ENCODE measurements at regions not wholly inside any gene's neighbourhood (a gene's known extent, or its start where the extent isn't known, plus 50 kb on each side); places are given as distances from the start of the nearest gene placed in this dataset.

GRCh38 chr4:54372951-54373350 lies 143.9 kb downstream of the PDGFRA start:
- TF ChIP-seq, protein P1, sequence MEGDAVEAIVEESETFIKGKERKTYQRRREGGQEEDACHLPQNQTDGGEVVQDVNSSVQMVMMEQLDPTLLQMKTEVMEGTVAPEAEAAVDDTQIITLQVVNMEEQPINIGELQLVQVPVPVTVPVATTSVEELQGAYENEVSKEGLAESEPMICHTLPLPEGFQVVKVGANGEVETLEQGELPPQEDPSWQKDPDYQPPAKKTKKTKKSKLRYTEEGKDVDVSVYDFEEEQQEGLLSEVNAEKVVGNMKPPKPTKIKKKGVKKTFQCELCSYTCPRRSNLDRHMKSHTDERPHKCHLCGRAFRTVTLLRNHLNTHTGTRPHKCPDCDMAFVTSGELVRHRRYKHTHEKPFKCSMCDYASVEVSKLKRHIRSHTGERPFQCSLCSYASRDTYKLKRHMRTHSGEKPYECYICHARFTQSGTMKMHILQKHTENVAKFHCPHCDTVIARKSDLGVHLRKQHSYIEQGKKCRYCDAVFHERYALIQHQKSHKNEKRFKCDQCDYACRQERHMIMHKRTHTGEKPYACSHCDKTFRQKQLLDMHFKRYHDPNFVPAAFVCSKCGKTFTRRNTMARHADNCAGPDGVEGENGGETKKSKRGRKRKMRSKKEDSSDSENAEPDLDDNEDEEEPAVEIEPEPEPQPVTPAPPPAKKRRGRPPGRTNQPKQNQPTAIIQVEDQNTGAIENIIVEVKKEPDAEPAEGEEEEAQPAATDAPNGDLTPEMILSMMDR (IDR thresholded peaks at IDR 0.05; ENCODE audit: insufficient read depth, missing control alignments), result no peak
- FAIRE-seq (no peak), DNase-seq (ENCODE audit: insufficient read length, low spot score) (no peak)

- FAIRE-seq (no peak), DNase-seq (ENCODE audit: insufficient read length, low spot score) (no peak)
- TF ChIP-seq, protein P1 (IDR thresholded peaks at IDR 0.05; ENCODE audit: insufficient read depth, missing control alignments), result no peak
These were observed 144.7 kb downstream of the PDGFRA start for GRCh38 chr4:54373718-54374210.

GRCh38 chr4:54378461-54378860 lies 149.4 kb downstream of the PDGFRA start:
- TF ChIP-seq, protein P1 (IDR thresholded peaks at IDR 0.05; ENCODE audit: insufficient read depth, missing control alignments), result no peak
- DNase-seq (ENCODE audit: insufficient read length, low spot score) (no peak), FAIRE-seq (no peak)

DNA sequence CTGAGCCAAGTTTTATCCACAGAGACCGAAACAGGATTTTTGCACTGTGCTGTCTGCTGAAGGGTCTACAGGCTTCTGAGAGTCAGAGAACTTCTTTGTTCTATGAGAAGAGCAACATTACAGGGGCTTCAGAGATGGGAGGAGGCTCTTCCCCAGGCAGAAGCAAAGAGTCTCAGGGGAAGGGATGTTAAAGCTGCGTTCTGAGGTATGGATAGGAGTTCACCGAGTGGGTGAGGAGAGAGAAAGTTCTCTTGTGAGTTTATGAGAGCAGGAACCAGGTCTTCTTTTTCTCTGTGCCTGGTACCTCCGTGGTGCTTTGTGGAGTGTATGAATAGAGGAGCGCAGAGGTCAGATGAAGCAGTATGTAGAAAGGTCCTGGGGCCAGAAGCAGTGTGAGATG lies 155.1 kb downstream of the PDGFRA start:
- DNase-seq (ENCODE audit: insufficient read length, low spot score) (no peak), FAIRE-seq (no peak)
- TF ChIP-seq, protein P1 (IDR thresholded peaks at IDR 0.05; ENCODE audit: insufficient read depth, missing control alignments), result no peak

DNA sequence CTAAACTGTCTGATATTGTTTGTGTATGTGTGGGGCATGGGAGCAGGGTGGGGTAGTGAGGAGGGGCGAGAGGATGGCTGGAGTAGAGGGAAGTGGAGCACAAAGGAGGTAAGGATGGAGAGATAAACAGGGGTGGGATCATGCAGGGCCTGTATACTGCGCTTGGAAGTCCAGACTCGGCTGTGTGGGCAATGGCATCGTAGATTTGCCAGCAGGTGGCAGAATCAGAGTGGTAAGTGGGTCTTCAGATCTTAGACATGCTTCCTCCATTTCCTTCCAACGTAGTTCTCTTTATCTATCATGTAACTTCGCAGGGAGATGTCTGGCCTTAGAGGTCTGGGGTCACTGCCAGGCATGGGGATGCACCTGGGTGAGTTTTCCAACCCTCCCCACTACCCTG lies 155.5 kb downstream of the PDGFRA start:
- no peak for DNase-seq (ENCODE audit: insufficient read length, low spot score)
- no peak for FAIRE-seq
- TF ChIP-seq, protein P1 (IDR thresholded peaks at IDR 0.05; ENCODE audit: insufficient read depth, missing control alignments), result no peak

DNA sequence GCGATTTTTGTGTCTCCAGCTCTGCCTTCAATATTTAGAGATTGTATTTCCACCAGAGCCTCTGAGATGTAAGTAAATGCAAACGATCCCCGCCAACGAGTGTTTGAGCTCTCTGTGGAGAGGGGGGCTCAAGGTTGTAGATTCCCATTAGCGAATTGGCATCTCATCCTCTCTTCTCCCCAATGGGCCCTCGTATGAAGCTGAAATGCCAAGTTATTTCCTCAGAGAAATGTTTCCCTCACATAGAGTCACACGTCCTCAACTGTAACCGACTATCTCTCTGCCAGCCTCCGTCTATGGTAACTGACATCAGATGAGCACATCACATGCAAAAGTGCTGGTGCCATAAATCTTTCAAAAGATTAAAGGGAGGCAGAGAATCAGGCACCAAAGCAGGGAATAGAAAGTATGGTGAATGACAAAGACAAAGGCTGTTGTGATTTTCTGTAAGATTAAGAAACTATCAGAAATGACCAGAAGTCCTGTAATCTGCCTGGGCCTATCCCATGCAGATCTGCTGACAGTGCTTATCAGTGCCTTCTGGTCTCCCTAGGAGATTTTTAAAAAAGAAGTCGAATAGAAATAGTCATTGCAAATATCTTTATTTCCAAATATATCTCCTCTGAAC lies 157.1 kb downstream of the PDGFRA start:
- DNase-seq (ENCODE audit: insufficient read length, low spot score) (no peak), FAIRE-seq (no peak)
- TF ChIP-seq, protein P1 (IDR thresholded peaks at IDR 0.05; ENCODE audit: insufficient read depth, missing control alignments), result no peak

DNA sequence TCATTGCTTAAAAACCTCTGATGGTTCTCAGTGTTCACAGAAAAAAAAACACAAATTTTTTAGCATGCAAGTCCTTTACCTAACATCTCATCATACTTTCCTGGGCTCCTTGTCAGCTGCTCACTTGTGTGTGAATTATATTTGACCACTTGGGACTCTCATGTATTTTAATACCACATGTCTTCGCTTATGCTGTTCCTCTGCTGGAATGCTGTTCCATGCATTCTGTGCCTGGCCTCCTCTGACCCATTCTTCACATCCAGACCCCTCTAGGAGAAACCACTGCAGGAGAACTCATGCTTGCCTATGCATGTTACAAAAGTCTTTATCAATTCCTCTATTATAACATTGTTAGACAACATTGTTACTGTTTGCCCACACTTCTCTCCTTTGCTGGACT lies 157.6 kb downstream of the PDGFRA start:
- DNase-seq (ENCODE audit: insufficient read length, low spot score), result no peak
- TF ChIP-seq, protein P1 (IDR thresholded peaks at IDR 0.05; ENCODE audit: insufficient read depth, missing control alignments), result no peak
- no peak for FAIRE-seq

Measured in D721Med (cell line).